HEK293T (cell line): ENCODE measurements at regions not wholly inside any gene's neighbourhood (a gene's known extent, or its start where the extent isn't known, plus 50 kb on each side); places are given as distances from the start of the nearest gene placed in this dataset.

Experiments
- ARNT ChIP-seq: fragments of 450-650 bp; IDR thresholded peaks from 2 replicates; pipeline ENCODE4 v1.6.1; 2017; ENCODE audit warnings: mild to moderate bottlenecking
- BHLHE40 ChIP-seq: fragments of 450-650 bp; IDR thresholded peaks from 2 replicates; pipeline ENCODE4 v1.6.1; 2016; ENCODE audit warnings: mild to moderate bottlenecking, moderate library complexity, borderline replicate concordance
- FOXA1 ChIP-seq: fragments of 450-650 bp; IDR thresholded peaks from 2 replicates; pipeline ENCODE4 v1.6.1; 2016; ENCODE audit warnings: mild to moderate bottlenecking
- FOXK2 ChIP-seq: fragments of 450-650 bp; IDR thresholded peaks from 2 replicates; pipeline ENCODE4 v1.6.1; 2016; ENCODE audit warnings: mild to moderate bottlenecking
- FOXM1 ChIP-seq: fragments of 450-650 bp; IDR thresholded peaks from 2 replicates; pipeline ENCODE4 v1.6.1; 2017; ENCODE audit warnings: mild to moderate bottlenecking, borderline replicate concordance
- HDGF ChIP-seq: fragments of 450-650 bp; IDR thresholded peaks from 2 replicates; pipeline ENCODE4 v1.6.1; 2017; ENCODE audit warnings: antibody characterized with exemption, borderline replicate concordance
- L3MBTL2 ChIP-seq: fragments of 450-650 bp; conservative IDR thresholded peaks from 2 replicates; pipeline ENCODE4 v1.6.1; 2016; ENCODE audit warnings: mild to moderate bottlenecking
- LEF1 ChIP-seq: fragments of 450-650 bp; IDR thresholded peaks from 2 replicates; pipeline ENCODE4 v1.6.1; 2017; ENCODE audit warnings: mild to moderate bottlenecking, borderline replicate concordance
- NFRKB ChIP-seq: fragments of 450-650 bp; IDR thresholded peaks from 2 replicates; pipeline ENCODE4 v1.6.1; 2016; ENCODE audit warnings: mild to moderate bottlenecking, moderate library complexity
- PKNOX1 ChIP-seq: fragments of 450-650 bp; IDR thresholded peaks from 2 replicates; pipeline ENCODE4 v1.6.1; 2016
- SP1 ChIP-seq: fragments of 450-650 bp; IDR thresholded peaks from 2 replicates; pipeline ENCODE4 v1.6.1; 2017
- SUZ12 ChIP-seq: fragments of 450-650 bp; IDR thresholded peaks from 2 replicates; pipeline ENCODE4 v1.6.1; 2016; ENCODE audit warnings: mild to moderate bottlenecking
- TARDBP ChIP-seq: fragments of 450-650 bp; IDR thresholded peaks from 2 replicates; pipeline ENCODE4 v1.6.1; 2016
- ZNF384 ChIP-seq: fragments of 450-650 bp; IDR thresholded peaks from 2 replicates; pipeline ENCODE4 v1.6.1; 2016

GRCh38 chrX:88355252-88355651 is 391.8 kb upstream of the CPXCR1 start:
- no peak for TF ChIP-seq FOXA1
- no peak for TF ChIP-seq NFRKB
- TF ChIP-seq LEF1, result no peak
- TF ChIP-seq ARNT, result no peak
- no peak for TF ChIP-seq ZNF384
- no peak for TF ChIP-seq TARDBP
- no peak for TF ChIP-seq SUZ12
- no peak for TF ChIP-seq HDGF
- TF ChIP-seq FOXK2, result no peak
- TF ChIP-seq PKNOX1, result no peak
- no peak for TF ChIP-seq BHLHE40
- TF ChIP-seq SP1, result no peak
- TF ChIP-seq FOXM1, result no peak
- no peak for TF ChIP-seq L3MBTL2
